ENCODE measurements at regions not wholly inside any gene's neighbourhood (a gene's known extent, or its start where the extent isn't known, plus 50 kb on each side); places are given as distances from the start of the nearest gene placed in this dataset.
A peak's percentile ranks its signal among the peaks of the same experiment; 100 is the strongest.

DNA sequence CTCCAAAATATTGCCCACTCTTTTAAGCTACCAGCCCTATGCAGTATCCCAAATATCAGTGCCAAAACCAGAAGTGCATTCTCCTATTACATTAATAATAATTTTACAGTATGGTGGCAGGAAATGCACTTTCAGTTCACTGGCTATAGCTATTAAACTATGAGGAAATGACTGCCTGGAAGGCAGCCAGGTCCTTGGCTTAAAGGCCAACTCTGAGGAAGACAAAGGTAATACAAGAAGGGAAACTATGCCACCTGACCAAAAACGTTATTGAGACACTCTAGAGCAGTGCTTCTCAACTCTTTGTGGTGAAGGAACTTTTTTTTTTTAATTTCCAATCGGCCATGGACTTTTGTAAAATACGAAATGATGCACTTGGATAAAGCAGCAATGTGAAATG is 133.6 kb upstream of the VAMP7 start:
- Histone ChIP-seq H3K79me2 (ENCODE audit: control insufficient read depth, insufficient read depth, low read length) (no peaks in the 10 kb centered on the region), H3K4me2 (ENCODE audit: insufficient read depth, low read length) (no peak overlapping the region), H3K9ac (ENCODE audit: insufficient read depth in 1 of 2, low read depth in 2 of 2, low read length in 2 of 2) (no peak overlapping the region), H3K27me3 (ENCODE audit: control insufficient read depth in 2 of 2, insufficient read depth in 2 of 2, low read length in 2 of 2) (no peaks in the 10 kb centered on the region), H2AFZ (ENCODE audit: low read depth, low read length) (peak overlapping the region; percentile 59; the same call in 1 of the 2 replicates), H3K4me3 (no peak overlapping the region), H3K9me1 (ENCODE audit: control insufficient read depth, insufficient read depth, low read length) (no peaks in the 10 kb centered on the region), H3K27ac (ENCODE audit: extremely low read depth, low read depth, low read length) (no peak overlapping the region), H4K20me1 (replicated peaks; ENCODE audit: control insufficient read depth, insufficient read depth, low read length) (no peaks in the 10 kb centered on the region), H3K4me1 (replicated peaks in 1 of 2; ENCODE audit: control insufficient read depth in 2 of 2, insufficient read depth in 2 of 2, low read length in 2 of 2) (peaks cover 0 to 10% of the 10 kb centered on the region in 2 experiments; a peak in 3 of 5 replicates), H3K9me3 (replicated peaks; ENCODE audit: control insufficient read depth, insufficient read depth, low read depth, low read length) (no peaks in the 10 kb centered on the region), H3K36me3 (ENCODE audit: control insufficient read depth, insufficient read depth, low read length) (no peaks in the 10 kb centered on the region)
- ATAC-seq (no peak), DNase-seq (ENCODE audit: extremely low read depth in 1 of 4, low spot score in 3 of 4) (peak in 1 of 4 experiments; percentile 18), FAIRE-seq (no peak)
- WGBS (ENCODE audit: insufficient coverage, low coverage, missing lambda C conversion rate): 45% methylated on average over 3 of the region's 3 CpGs
- POLR2A ChIA-PET: no interaction called here
- CTCF ChIA-PET (ENCODE audit: low intra/inter-chr PET ratio): no interaction called here
- TF ChIP-seq ZNF3 (CRISPR knock-in tag; IDR thresholded peaks at IDR 0.05) (no peak), NFIC (IDR thresholded peaks at IDR 0.05) (peak; percentile 26; the same call in 1 of the 2 replicates)
- no TSS peak for BruUV-seq (replicated peaks)
- in situ Hi-C loops (cut with MboI) (no loop called here), intact Hi-C loops (cut with micrococcal nuclease) (no loop called here)

DNA sequence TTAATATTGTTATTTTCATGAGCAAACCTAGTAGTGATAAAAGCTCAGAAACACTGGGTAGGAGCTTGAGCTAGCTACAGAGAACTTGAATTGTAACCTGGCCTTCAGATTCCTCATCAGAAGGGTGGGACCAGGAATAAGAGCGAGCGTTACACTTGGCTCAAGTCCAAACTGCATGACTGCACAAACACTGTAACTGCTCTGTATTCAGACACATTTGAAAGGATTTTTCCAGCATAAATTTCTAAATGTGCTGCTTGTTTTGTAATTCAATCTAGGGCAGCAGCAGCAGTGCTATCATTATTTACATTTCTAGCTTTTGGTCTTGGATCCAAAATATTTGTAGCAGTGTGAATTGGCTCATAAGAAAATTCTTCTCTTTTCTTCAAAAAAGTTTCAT is 133.0 kb upstream of the TMLHE start:
- Histone ChIP-seq H3K27me3 (ENCODE audit: control insufficient read depth in 2 of 2, insufficient read depth in 2 of 2, low read length in 2 of 2) (no peaks in the 10 kb centered on the region), H3K4me3 (no peak overlapping the region), H3K27ac (ENCODE audit: extremely low read depth, low read depth, low read length) (peak overlapping the region; percentile 50; the same call in 2 of the 3 replicates), H2AFZ (ENCODE audit: low read depth, low read length) (peak overlapping the region; percentile 67; the same call in 1 of the 2 replicates), H4K20me1 (replicated peaks; ENCODE audit: control insufficient read depth, insufficient read depth, low read length) (no peaks in the 10 kb centered on the region), H3K9ac (ENCODE audit: insufficient read depth in 1 of 2, low read depth in 2 of 2, low read length in 2 of 2) (peak overlapping the region in 1 of 2 experiments; percentile 40; a peak in 1 of 4 replicates), H3K4me2 (ENCODE audit: insufficient read depth, low read length) (0 out of 2 replicates have a peak overlapping the region, but pooled peaks have one; percentile 5), H3K79me2 (ENCODE audit: control insufficient read depth, insufficient read depth, low read length) (no peaks in the 10 kb centered on the region), H3K9me1 (ENCODE audit: control insufficient read depth, insufficient read depth, low read length) (no peaks in the 10 kb centered on the region), H3K36me3 (ENCODE audit: control insufficient read depth, insufficient read depth, low read length) (no peaks in the 10 kb centered on the region), H3K4me1 (replicated peaks in 1 of 2; ENCODE audit: control insufficient read depth in 2 of 2, insufficient read depth in 2 of 2, low read length in 2 of 2) (peaks cover 0 to 10% of the 10 kb centered on the region in 2 experiments; a peak in 3 of 5 replicates), H3K9me3 (replicated peaks; ENCODE audit: control insufficient read depth, insufficient read depth, low read depth, low read length) (no peaks in the 10 kb centered on the region)
- POLR2A ChIA-PET: no interaction called here
- WGBS (ENCODE audit: insufficient coverage, low coverage, missing lambda C conversion rate): 0% methylated on average over 2 of the region's 2 CpGs
- DNase-seq (ENCODE audit: extremely low read depth in 1 of 4, low spot score in 3 of 4): peak in 3 of 4 experiments; percentile 11 to 87 (median 56)
- CTCF ChIA-PET (ENCODE audit: low intra/inter-chr PET ratio): no interaction called here
- BruUV-seq (replicated peaks): no TSS peak
- peak; percentile 96 for FAIRE-seq
- intact Hi-C loops (cut with micrococcal nuclease): no loop called here
- in situ Hi-C loops (cut with MboI): no loop called here
- ATAC-seq: peak; percentile 93
- TF ChIP-seq MAFF (IDR thresholded peaks at IDR 0.05; ENCODE audit: low read length) (peak; percentile 78), ZNF217 (CRISPR knock-in tag; IDR thresholded peaks at IDR 0.05) (no peak), SMARCB1 (IDR thresholded peaks at IDR 0.05; ENCODE audit: insufficient read length, low read depth) (no peak), FOXJ2 (tag; IDR thresholded peaks at IDR 0.05) (no peak), FOXM1 (IDR thresholded peaks at IDR 0.05; ENCODE audit: low read depth) (peak; percentile 58), FOXM1 (CRISPR knock-in tag; IDR thresholded peaks at IDR 0.05; ENCODE audit: low read depth) (no peak), ZNF316 (IDR thresholded peaks at IDR 0.05) (peak; percentile 69), PTBP1 (IDR thresholded peaks at IDR 0.05; ENCODE audit: low read depth, low read length) (no peak), SMAD1 (IDR thresholded peaks at IDR 0.05; ENCODE audit: low read depth, low read length, partially characterized antibody) (peak; percentile 31), SMARCA4 (IDR thresholded peaks at IDR 0.05) (0 out of 2 replicates have a peak, but pooled peaks have one; percentile 24), PTRF (tag; IDR thresholded peaks at IDR 0.05) (no peak)
- TF ChIP-seq, protein P1, sequence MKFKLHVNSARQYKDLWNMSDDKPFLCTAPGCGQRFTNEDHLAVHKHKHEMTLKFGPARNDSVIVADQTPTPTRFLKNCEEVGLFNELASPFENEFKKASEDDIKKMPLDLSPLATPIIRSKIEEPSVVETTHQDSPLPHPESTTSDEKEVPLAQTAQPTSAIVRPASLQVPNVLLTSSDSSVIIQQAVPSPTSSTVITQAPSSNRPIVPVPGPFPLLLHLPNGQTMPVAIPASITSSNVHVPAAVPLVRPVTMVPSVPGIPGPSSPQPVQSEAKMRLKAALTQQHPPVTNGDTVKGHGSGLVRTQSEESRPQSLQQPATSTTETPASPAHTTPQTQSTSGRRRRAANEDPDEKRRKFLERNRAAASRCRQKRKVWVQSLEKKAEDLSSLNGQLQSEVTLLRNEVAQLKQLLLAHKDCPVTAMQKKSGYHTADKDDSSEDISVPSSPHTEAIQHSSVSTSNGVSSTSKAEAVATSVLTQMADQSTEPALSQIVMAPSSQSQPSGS (CRISPR knock-in tag; IDR thresholded peaks at IDR 0.05): no peak
